ENCODE measurements at regions not wholly inside any gene's neighbourhood (a gene's known extent, or its start where the extent isn't known, plus 50 kb on each side); places are given as distances from the start of the nearest gene placed in this dataset.

DNA sequence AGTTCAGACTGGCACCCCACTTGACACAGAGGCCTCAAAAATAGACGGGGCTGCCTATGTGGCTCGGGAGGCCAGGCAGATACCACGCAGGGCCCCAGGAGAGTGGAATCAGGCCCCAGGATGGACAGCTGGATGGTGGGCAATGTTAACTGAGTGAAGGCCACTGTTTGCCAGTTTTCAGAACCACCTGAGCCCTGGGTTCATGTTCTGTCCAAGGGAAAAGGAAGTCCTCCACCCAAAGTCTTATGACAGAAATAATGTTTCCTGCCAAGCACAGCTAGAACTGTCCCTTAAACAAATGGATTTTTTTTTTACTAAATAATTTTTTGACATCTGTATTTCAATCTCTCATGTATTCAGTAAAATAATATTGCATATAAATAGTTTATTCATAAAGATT, 228.4 kb downstream of the KLF13 start:
- no peak for DNase-seq
- H3K27ac ChIP-seq (ENCODE audit: insufficient read depth in 1 of 2, low read depth in 1 of 2, low read length in 2 of 2, poor library complexity in 1 of 2, severe bottlenecking in 2 of 2): no peak overlapping the region
- no peaks in the 10 kb centered on the region for H3K27me3 ChIP-seq (replicated peaks in 2 of 5; ENCODE audit: control insufficient read depth in 4 of 5, insufficient read depth in 5 of 5, low read length in 4 of 5)
- H3K9me3 ChIP-seq (ENCODE audit: control extremely low read depth in 1 of 5, control insufficient read depth in 4 of 5, insufficient read depth in 2 of 5, low read depth in 1 of 5, low read length in 4 of 5): no peaks in the 10 kb centered on the region
- ChIA-PET CTCF (no interaction called here), POLR2A (no interaction called here)
- no peak overlapping the region for H3K4me3 ChIP-seq (ENCODE audit: control insufficient read depth in 1 of 7, extremely low read depth in 1 of 7, insufficient read depth in 4 of 7, low read depth in 2 of 7, low read length in 6 of 7)
- no peaks in the 10 kb centered on the region for H3K36me3 ChIP-seq (ENCODE audit: control insufficient read depth in 4 of 4, insufficient read depth in 4 of 4, low read length in 3 of 4)
- H3K4me1 ChIP-seq (ENCODE audit: control extremely low read depth in 1 of 4, control insufficient read depth in 4 of 4, insufficient read depth in 4 of 4, low read length in 3 of 4): no peaks in the 10 kb centered on the region
- 96% methylated on average over 3 of the region's 3 CpGs for WGBS (ENCODE audit: insufficient coverage)

DNA sequence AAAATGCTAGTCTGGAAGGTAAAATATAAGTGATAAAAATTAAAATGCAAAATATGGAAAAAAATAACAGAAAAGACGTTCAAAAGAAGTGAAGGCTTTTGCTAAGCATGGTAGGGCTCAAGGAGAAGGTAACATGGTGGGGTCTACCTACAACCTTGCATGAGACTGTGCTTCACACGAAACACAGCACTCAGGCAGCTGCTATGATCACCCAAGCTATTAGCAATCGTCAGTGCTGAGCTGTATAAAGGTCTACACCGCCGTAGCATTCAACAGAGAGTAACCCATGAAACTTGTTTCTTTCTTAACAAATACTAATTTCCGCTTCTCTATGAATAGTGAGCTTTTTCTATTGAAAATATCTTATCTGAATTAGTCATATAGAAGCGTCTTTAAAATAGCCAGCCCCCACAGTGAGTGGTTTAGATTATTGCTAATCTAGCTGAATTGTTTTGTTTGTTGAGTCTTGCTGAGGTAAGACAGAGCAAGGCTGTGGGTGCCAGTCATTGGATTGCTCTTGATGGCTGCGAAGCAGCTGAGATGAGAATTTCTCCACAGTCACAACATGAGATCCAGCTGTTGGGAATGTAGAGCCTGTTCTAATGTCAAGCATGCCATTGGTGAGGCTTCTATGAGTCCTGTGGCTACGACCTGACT, 230.0 kb downstream of the KLF13 start:
- no peak for DNase-seq
- ChIA-PET CTCF (no interaction called here), POLR2A (no interaction called here)
- Histone ChIP-seq H3K4me3 (ENCODE audit: control insufficient read depth in 1 of 7, extremely low read depth in 1 of 7, insufficient read depth in 4 of 7, low read depth in 2 of 7, low read length in 6 of 7) (no peak overlapping the region), H3K4me1 (ENCODE audit: control extremely low read depth in 1 of 4, control insufficient read depth in 4 of 4, insufficient read depth in 4 of 4, low read length in 3 of 4) (no peaks in the 10 kb centered on the region), H3K27ac (ENCODE audit: insufficient read depth in 1 of 2, low read depth in 1 of 2, low read length in 2 of 2, poor library complexity in 1 of 2, severe bottlenecking in 2 of 2) (no peak overlapping the region), H3K27me3 (replicated peaks in 2 of 5; ENCODE audit: control insufficient read depth in 4 of 5, insufficient read depth in 5 of 5, low read length in 4 of 5) (no peaks in the 10 kb centered on the region), H3K36me3 (ENCODE audit: control insufficient read depth in 4 of 4, insufficient read depth in 4 of 4, low read length in 3 of 4) (no peaks in the 10 kb centered on the region), H3K9me3 (ENCODE audit: control extremely low read depth in 1 of 5, control insufficient read depth in 4 of 5, insufficient read depth in 2 of 5, low read depth in 1 of 5, low read length in 4 of 5) (no peaks in the 10 kb centered on the region)
- 93% methylated on average over 4 of the region's 9 CpGs for WGBS (ENCODE audit: insufficient coverage)

DNA sequence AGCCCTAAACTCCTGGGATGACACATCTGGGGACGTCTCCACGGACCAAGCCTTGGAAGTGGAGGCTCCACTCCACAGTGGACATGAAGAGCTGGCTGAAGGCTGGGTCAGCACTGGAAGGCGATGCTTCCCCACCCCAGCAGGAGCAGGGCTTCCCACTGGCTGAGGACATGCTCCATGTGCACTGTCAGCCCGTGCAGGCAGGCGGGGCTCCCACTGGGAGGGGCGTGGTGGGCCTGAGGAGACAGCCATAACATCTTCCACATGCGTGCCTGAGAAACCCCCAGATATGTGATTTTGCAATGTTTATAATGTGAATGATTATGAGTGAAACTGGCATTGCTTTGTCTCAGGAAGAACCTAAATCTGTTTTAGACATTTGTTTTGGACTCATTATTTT, 231.3 kb downstream of the KLF13 start:
- DNase-seq: no peak
- Histone ChIP-seq H3K4me1 (ENCODE audit: control extremely low read depth in 1 of 4, control insufficient read depth in 4 of 4, insufficient read depth in 4 of 4, low read length in 3 of 4) (no peaks in the 10 kb centered on the region), H3K36me3 (ENCODE audit: control insufficient read depth in 4 of 4, insufficient read depth in 4 of 4, low read length in 3 of 4) (no peaks in the 10 kb centered on the region), H3K27ac (ENCODE audit: insufficient read depth in 1 of 2, low read depth in 1 of 2, low read length in 2 of 2, poor library complexity in 1 of 2, severe bottlenecking in 2 of 2) (no peak overlapping the region), H3K9me3 (ENCODE audit: control extremely low read depth in 1 of 5, control insufficient read depth in 4 of 5, insufficient read depth in 2 of 5, low read depth in 1 of 5, low read length in 4 of 5) (no peaks in the 10 kb centered on the region), H3K4me3 (ENCODE audit: control insufficient read depth in 1 of 7, extremely low read depth in 1 of 7, insufficient read depth in 4 of 7, low read depth in 2 of 7, low read length in 6 of 7) (no peak overlapping the region), H3K27me3 (replicated peaks in 2 of 5; ENCODE audit: control insufficient read depth in 4 of 5, insufficient read depth in 5 of 5, low read length in 4 of 5) (no peaks in the 10 kb centered on the region)
- 85% methylated on average over 6 of the region's 7 CpGs for WGBS (ENCODE audit: insufficient coverage)
- ChIA-PET CTCF (no interaction called here), POLR2A (no interaction called here)

DNA sequence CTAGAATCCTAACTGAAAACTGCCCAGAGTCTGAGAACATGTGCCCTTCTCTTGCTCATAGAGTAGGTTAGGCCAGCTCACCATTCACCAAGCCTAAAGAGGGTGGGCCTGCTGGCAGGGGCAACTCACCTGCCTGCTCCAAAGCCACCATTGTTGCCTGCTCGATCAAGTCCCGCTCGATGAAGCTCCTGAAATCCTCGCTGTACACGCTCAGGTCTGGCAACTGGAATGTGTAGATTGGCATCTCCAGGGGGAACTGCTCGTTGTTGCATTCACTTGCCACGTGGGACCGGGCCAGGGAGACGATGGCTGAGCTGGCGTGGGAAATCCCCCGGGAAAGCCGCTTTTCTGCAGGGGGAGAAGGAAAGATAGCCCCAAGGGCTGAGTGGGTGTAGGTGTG, 232.2 kb downstream of the KLF13 start:
- no peak for DNase-seq
- no peaks in the 10 kb centered on the region for H3K9me3 ChIP-seq (ENCODE audit: control extremely low read depth in 1 of 5, control insufficient read depth in 4 of 5, insufficient read depth in 2 of 5, low read depth in 1 of 5, low read length in 4 of 5)
- no peak overlapping the region for H3K4me3 ChIP-seq (ENCODE audit: control insufficient read depth in 1 of 7, extremely low read depth in 1 of 7, insufficient read depth in 4 of 7, low read depth in 2 of 7, low read length in 6 of 7)
- no peaks in the 10 kb centered on the region for H3K4me1 ChIP-seq (ENCODE audit: control extremely low read depth in 1 of 4, control insufficient read depth in 4 of 4, insufficient read depth in 4 of 4, low read length in 3 of 4)
- no peaks in the 10 kb centered on the region for H3K27me3 ChIP-seq (replicated peaks in 2 of 5; ENCODE audit: control insufficient read depth in 4 of 5, insufficient read depth in 5 of 5, low read length in 4 of 5)
- no peaks in the 10 kb centered on the region for H3K36me3 ChIP-seq (ENCODE audit: control insufficient read depth in 4 of 4, insufficient read depth in 4 of 4, low read length in 3 of 4)
- ChIA-PET CTCF (no interaction called here), POLR2A (no interaction called here)
- WGBS (ENCODE audit: insufficient coverage): 100% methylated on average over 8 of the region's 12 CpGs
- no peak overlapping the region for H3K27ac ChIP-seq (ENCODE audit: insufficient read depth in 1 of 2, low read depth in 1 of 2, low read length in 2 of 2, poor library complexity in 1 of 2, severe bottlenecking in 2 of 2)

DNA sequence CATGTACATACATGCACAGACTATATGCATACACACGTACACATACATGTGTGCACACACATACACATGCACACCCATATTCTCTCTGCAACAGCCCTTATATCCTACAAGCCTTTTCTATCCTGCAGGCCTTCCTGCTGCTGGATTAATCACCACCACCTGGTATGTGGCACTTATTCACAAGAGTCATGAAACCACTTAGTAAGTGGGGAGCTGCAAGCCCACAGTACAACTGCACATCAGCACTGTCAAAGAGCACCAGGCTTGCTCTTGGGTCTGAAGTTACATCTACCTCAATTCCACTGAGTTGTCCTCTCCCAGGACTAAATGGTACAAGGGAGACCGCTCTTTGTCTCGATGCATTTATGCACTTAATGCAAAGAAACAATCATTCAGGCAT, 233.2 kb downstream of the KLF13 start:
- CTCF ChIA-PET: no interaction called here
- DNase-seq: no peak
- H3K4me1 ChIP-seq (ENCODE audit: control extremely low read depth in 1 of 4, control insufficient read depth in 4 of 4, insufficient read depth in 4 of 4, low read length in 3 of 4): no peaks in the 10 kb centered on the region
- no peaks in the 10 kb centered on the region for H3K36me3 ChIP-seq (ENCODE audit: control insufficient read depth in 4 of 4, insufficient read depth in 4 of 4, low read length in 3 of 4)
- POLR2A ChIA-PET: no interaction called here
- 94% methylated on average over 3 of the region's 3 CpGs for WGBS (ENCODE audit: insufficient coverage)
- no peaks in the 10 kb centered on the region for H3K27me3 ChIP-seq (replicated peaks in 2 of 5; ENCODE audit: control insufficient read depth in 4 of 5, insufficient read depth in 5 of 5, low read length in 4 of 5)
- H3K4me3 ChIP-seq (ENCODE audit: control insufficient read depth in 1 of 7, extremely low read depth in 1 of 7, insufficient read depth in 4 of 7, low read depth in 2 of 7, low read length in 6 of 7): no peak overlapping the region
- no peak overlapping the region for H3K27ac ChIP-seq (ENCODE audit: insufficient read depth in 1 of 2, low read depth in 1 of 2, low read length in 2 of 2, poor library complexity in 1 of 2, severe bottlenecking in 2 of 2)
- H3K9me3 ChIP-seq (ENCODE audit: control extremely low read depth in 1 of 5, control insufficient read depth in 4 of 5, insufficient read depth in 2 of 5, low read depth in 1 of 5, low read length in 4 of 5): no peaks in the 10 kb centered on the region

DNA sequence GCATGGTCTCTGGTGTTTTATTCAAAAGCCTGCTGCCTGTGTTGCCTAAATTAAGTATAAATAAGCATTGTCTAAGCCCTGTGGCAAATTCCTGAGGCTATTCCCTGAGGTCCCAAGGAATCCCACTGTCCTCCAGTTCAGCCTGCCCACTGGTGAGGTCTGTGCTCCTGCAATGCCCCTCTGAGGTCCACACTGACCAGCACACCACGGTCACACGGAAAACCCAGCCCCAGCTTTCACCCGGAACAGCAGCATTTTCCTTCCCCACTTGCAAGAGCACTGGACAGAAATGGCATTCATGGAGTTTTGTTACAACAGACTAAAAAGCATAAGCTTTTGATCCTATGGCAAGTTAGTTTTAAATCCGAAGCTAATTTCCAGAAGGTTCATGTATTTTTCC, 234.0 kb downstream of the KLF13 start:
- no peak for DNase-seq
- no peaks in the 10 kb centered on the region for H3K4me1 ChIP-seq (ENCODE audit: control extremely low read depth in 1 of 4, control insufficient read depth in 4 of 4, insufficient read depth in 4 of 4, low read length in 3 of 4)
- no peak overlapping the region for H3K4me3 ChIP-seq (ENCODE audit: control insufficient read depth in 1 of 7, extremely low read depth in 1 of 7, insufficient read depth in 4 of 7, low read depth in 2 of 7, low read length in 6 of 7)
- ChIA-PET POLR2A (no interaction called here), CTCF (no interaction called here)
- no peaks in the 10 kb centered on the region for H3K9me3 ChIP-seq (ENCODE audit: control extremely low read depth in 1 of 5, control insufficient read depth in 4 of 5, insufficient read depth in 2 of 5, low read depth in 1 of 5, low read length in 4 of 5)
- 84% methylated on average over 3 of the region's 4 CpGs for whole genome bisulfite sequencing (ENCODE audit: insufficient coverage)
- no peak overlapping the region for H3K27ac ChIP-seq (ENCODE audit: insufficient read depth in 1 of 2, low read depth in 1 of 2, low read length in 2 of 2, poor library complexity in 1 of 2, severe bottlenecking in 2 of 2)
- H3K36me3 ChIP-seq (ENCODE audit: control insufficient read depth in 4 of 4, insufficient read depth in 4 of 4, low read length in 3 of 4): no peaks in the 10 kb centered on the region
- no peaks in the 10 kb centered on the region for H3K27me3 ChIP-seq (replicated peaks in 2 of 5; ENCODE audit: control insufficient read depth in 4 of 5, insufficient read depth in 5 of 5, low read length in 4 of 5)

DNA sequence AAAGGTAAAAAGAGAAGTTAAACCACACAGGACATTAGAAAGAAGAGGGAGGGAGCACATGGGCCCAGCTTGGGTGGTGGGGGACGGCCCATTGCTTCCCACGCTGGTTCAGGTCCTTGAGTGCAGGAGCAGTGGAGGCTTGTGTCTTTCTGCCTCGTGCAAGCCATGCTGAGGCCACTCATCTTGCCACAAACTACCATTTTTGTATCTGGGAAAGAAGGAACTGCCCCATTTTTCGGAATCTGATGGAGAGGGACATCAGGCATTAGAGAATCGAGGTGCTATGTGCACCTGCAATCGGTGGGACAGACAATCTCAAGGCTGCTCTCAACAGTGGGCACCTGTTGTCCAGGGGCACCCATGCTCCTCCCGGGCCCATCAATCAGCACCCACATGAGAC, 234.5 kb downstream of the KLF13 start:
- no peak for DNase-seq
- Histone ChIP-seq H3K9me3 (ENCODE audit: control extremely low read depth in 1 of 5, control insufficient read depth in 4 of 5, insufficient read depth in 2 of 5, low read depth in 1 of 5, low read length in 4 of 5) (no peaks in the 10 kb centered on the region), H3K4me1 (ENCODE audit: control extremely low read depth in 1 of 4, control insufficient read depth in 4 of 4, insufficient read depth in 4 of 4, low read length in 3 of 4) (no peaks in the 10 kb centered on the region), H3K36me3 (ENCODE audit: control insufficient read depth in 4 of 4, insufficient read depth in 4 of 4, low read length in 3 of 4) (no peaks in the 10 kb centered on the region), H3K27me3 (replicated peaks in 2 of 5; ENCODE audit: control insufficient read depth in 4 of 5, insufficient read depth in 5 of 5, low read length in 4 of 5) (no peaks in the 10 kb centered on the region), H3K4me3 (ENCODE audit: control insufficient read depth in 1 of 7, extremely low read depth in 1 of 7, insufficient read depth in 4 of 7, low read depth in 2 of 7, low read length in 6 of 7) (no peak overlapping the region), H3K27ac (ENCODE audit: insufficient read depth in 1 of 2, low read depth in 1 of 2, low read length in 2 of 2, poor library complexity in 1 of 2, severe bottlenecking in 2 of 2) (no peak overlapping the region)
- WGBS (ENCODE audit: insufficient coverage): 66% methylated on average over 4 of the region's 7 CpGs
- ChIA-PET POLR2A (no interaction called here), CTCF (no interaction called here)
